Gastrocnemius medialis (tissue), 4 donors: ENCODE measurements at regions not wholly inside any gene's neighbourhood (a gene's known extent, or its start where the extent isn't known, plus 50 kb on each side); places are given as distances from the start of the nearest gene placed in this dataset.

Experiments
- ATAC-seq, 2 donors: fragments of 150-250 bp; one replicate each; pipeline ENCODE4 v1.9.1; 2016
- DNase-seq, 2 donors: peaks; one replicate each; pipeline ENCODE4 v3.0.0-alpha.2; 2019
- H3K27ac ChIP-seq, 4 donors: fragments of 200-600 bp; sonication (generic); 1 replicate in 1 of 4; 2 replicates in 3 of 4; pipeline ENCODE4 v1.5.1; 2016 to 2018; ENCODE audit warnings: mild to moderate bottlenecking in 2 of 4, moderate library complexity in 1 of 4
- H3K27me3 ChIP-seq, 3 donors: fragments of 200-600 bp; sonication (generic) in 2 of 3; 1 replicate in 1 of 3; 2 replicates in 2 of 3; pipeline versions ENCODE4 v1.5.1 to v1.6.0; 2016 to 2019; ENCODE audit warnings: mild to moderate bottlenecking in 1 of 3, moderate library complexity in 1 of 3
- H3K36me3 ChIP-seq, 2 donors: fragments of 200-600 bp; sonication (generic) in 1 of 2; one replicate each; pipeline ENCODE4 v1.5.1; 2017 to 2018
- H3K4me1 ChIP-seq, 2 donors: fragments of 200-600 bp; sonication (generic) in 1 of 2; one replicate each; pipeline ENCODE4 v1.5.1; 2016 to 2017; ENCODE audit warnings: mild to moderate bottlenecking in 2 of 2
- H3K4me3 ChIP-seq, 4 donors: fragments of 200-600 bp; sonication (generic) in 3 of 4; 1 replicate in 1 of 4; 2 replicates in 3 of 4; pipeline ENCODE4 v1.5.1; 2016 to 2019; ENCODE audit warnings: mild to moderate bottlenecking in 2 of 4
- H3K9me3 ChIP-seq, 3 donors: fragments of 200-600 bp; sonication (generic) in 2 of 3; 1 replicate in 1 of 3; 2 replicates in 2 of 3; pipeline ENCODE4 v1.5.1; 2016 to 2019
- POLR2A ChIP-seq, 2 donors: fragments of 450-650 bp; IDR thresholded peaks; one replicate each; pipeline ENCODE4 v1.6.1; 2017; ENCODE audit warnings: antibody characterized with exemption in 2 of 2, mild to moderate bottlenecking in 2 of 2, moderate library complexity in 2 of 2
- in situ Hi-C, 4 donors: fragments of 200-750 bp; cut with MboI; loops; one replicate each; pipeline versions ENCODE4 v1.15.0 to v1.8.0; 2017; ENCODE audit warnings: low sequenced_read_pairs in 4 of 4
- intact Hi-C: fragments of 100-400 bp; cut with DNase I; formaldehyde crosslinking; loops from one replicate; pipeline ENCODE4 v1.15.1; 2023; ENCODE audit warnings: low total_unique reads
- TF ChIP-seq, protein P1 (sequence below), 5 experiments: fragments of 450-650 bp in 3 of 5; fragments of 200-600 bp in 2 of 5; sonication (generic) in 2 of 5; IDR thresholded peaks in 4 of 5; conservative IDR thresholded peaks in 1 of 5; 1 replicate in 4 of 5; 2 replicates in 1 of 5; pipeline ENCODE4 v1.5.1; 2016 to 2019; ENCODE audit warnings: antibody characterized with exemption in 5 of 5, mild to moderate bottlenecking in 3 of 5, moderate library complexity in 3 of 5

DNA sequence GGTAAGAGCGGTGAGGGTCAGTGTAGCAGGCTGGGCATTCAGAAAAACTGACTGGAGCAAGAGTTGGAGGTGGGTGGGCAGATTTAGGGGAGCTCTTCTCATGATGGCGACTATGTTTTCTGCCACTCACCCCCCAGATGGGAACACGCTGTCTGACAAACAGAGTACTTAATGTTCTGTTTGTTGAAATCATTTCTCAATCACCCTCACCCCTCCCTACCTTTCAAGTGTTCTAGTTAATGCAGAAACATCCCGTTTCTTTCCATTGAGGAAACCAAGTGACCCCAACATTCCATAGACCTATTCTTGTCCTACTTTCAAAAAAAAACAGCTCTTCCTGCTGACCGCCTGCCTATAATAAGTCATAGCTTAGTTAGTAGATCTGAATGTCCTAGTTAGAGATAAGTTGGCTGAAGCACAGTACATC lies 132.5 kb upstream of the NEDD9 start:
- intact Hi-C loops = loop anchor here (5.0 kb wide), 1 partner anchor 72 kb away; no protein-coding TSS in a partner anchor
- Histone ChIP-seq H3K4me1 (peaks cover 0 to 23% of the 10 kb centered on the region in 2 donors), H3K36me3 (no peaks in the 10 kb centered on the region), H3K27me3 (no peaks in the 10 kb centered on the region), H3K27ac (peak overlapping the region; percentile 79 to 88 (median 83)), H3K4me3 (no peak overlapping the region), H3K9me3 (no peaks in the 10 kb centered on the region)
- in situ Hi-C loops = no loop called here
- DNase-seq (peak; percentile 16 to 28), ATAC-seq (peak; percentile 85 to 86)
- TF ChIP-seq POLR2A (IDR thresholded peaks at IDR 0.05) = peak; percentile 17 to 38
- TF ChIP-seq, protein P1, sequence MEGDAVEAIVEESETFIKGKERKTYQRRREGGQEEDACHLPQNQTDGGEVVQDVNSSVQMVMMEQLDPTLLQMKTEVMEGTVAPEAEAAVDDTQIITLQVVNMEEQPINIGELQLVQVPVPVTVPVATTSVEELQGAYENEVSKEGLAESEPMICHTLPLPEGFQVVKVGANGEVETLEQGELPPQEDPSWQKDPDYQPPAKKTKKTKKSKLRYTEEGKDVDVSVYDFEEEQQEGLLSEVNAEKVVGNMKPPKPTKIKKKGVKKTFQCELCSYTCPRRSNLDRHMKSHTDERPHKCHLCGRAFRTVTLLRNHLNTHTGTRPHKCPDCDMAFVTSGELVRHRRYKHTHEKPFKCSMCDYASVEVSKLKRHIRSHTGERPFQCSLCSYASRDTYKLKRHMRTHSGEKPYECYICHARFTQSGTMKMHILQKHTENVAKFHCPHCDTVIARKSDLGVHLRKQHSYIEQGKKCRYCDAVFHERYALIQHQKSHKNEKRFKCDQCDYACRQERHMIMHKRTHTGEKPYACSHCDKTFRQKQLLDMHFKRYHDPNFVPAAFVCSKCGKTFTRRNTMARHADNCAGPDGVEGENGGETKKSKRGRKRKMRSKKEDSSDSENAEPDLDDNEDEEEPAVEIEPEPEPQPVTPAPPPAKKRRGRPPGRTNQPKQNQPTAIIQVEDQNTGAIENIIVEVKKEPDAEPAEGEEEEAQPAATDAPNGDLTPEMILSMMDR (IDR thresholded peaks at IDR 0.05 in 4 of 5, conservative IDR thresholded peaks at IDR 0.05 in 1 of 5) = no peak

DNA sequence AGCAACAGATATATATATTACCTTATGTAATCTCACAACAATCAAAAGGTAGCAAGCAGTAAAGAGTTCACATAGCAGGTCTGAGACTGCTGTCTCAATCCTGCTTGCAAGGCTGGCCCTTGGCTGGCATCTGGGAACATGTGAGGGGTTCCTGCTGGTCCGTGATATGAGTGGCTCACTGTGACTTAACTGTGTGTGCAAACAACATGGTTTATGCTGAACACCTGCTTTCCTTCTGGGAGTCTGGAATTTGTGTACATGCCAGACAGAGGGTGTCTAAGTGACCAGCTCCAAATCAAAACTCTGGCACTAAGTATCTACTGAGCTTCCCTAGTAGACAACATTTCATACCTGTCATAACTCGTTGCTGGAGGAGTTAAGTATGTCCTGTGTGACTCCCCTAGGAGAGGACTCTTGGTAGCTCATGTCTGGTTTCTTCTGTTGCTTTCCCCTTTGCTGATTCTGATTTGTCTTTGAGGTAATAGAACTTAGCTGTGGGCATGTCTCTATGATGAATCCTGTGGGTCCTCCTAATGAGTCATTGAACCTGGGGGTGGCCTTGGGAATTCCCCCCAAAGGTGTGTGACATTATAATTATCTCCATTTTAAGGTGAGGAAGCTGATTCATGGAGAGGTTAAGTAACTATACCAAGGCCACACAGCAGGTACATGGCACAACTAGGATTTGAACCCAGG lies 131.6 kb upstream of the NEDD9 start:
- in situ Hi-C loops = no loop called here
- DNase-seq = no peak
- peak overlapping the region; percentile 69 to 84 (median 80) for H3K27ac ChIP-seq

DNA sequence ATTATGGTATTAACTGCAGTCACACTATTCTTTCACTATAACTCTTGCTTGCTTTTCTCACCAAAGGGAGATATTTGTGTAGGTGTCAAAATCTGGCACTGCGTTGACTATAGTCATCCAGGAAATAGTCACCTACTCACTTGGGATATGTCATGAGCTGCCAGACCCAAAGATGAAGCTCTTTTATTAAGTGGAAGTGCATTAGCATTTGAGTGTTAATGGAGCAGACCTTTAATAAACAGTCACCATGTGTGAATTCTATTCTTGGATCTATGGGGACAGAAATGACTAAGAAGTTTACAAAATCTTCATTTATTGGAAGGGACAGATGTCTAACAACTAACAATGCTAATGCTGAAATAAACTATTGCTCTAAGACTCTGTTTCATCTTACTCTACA lies 130.1 kb upstream of the NEDD9 start:
- H3K4me1 ChIP-seq = peaks cover 4 to 27% of the 10 kb centered on the region in 2 donors
- peak overlapping the region in 3 of 4 donors; percentile 4 to 84 (median 10) for H3K27ac ChIP-seq

More for the DNA sequence above, 131.6 kb upstream of the NEDD9 start:
- intact Hi-C loops = no loop called here
- no peaks in the 10 kb centered on the region for H3K27me3 ChIP-seq
- H3K9me3 ChIP-seq = no peaks in the 10 kb centered on the region
- no peak overlapping the region for H3K4me3 ChIP-seq
- no peaks in the 10 kb centered on the region for H3K36me3 ChIP-seq
- H3K4me1 ChIP-seq = peaks cover under 1 to 24% of the 10 kb centered on the region in 2 donors
- no peak for ATAC-seq
- no peak for TF ChIP-seq POLR2A (IDR thresholded peaks at IDR 0.05)
- TF ChIP-seq, protein P1 (IDR thresholded peaks at IDR 0.05 in 4 of 5, conservative IDR thresholded peaks at IDR 0.05 in 1 of 5) = no peak

DNA sequence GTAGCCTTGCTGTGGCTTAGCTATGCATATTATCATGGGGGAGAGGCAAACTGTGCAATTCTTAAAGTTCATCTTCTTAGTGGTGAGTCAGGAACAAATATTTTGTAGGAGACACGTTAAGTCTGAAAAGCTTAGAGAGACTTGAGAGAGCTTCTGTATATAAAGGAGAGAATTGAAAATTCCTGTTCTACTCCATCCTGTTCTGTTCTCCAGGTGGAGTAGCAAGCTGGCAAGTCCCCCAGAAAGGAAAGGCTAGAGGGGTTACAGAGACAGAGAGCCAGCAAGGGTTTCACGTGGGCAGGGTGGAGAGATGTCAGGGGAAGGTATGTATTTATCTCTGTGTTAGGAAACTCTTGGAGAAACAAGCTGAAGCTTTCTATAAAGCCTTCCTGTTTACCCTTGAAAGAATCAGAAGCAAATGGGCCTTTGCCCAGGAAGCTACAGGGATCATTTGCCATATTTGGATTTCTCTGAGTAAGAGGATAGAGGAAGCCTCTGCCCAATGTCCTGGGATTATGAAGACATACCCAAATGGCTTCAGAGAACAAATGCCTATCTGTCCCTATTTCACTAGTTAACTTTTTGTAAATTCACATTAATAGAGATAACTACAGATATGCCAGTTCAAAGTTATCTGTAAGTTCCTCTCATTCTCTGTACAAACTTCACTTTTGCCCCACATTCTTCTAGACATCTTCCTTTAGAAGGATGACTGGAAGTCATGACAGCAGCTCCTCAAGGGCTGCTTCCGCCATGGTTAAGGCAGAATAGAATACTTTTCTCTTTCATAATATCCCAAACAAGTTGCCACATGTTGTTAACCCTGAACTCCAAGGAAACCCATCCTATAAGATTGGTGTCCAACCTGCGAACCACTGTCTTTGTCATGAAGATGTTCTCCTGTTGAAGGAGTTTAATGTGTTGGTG lies 126.7 kb upstream of the NEDD9 start:
- peak overlapping the region; percentile 70 to 84 (median 78) for H3K27ac ChIP-seq
- peaks cover 8 to 10% of the 10 kb centered on the region in 2 donors for H3K4me1 ChIP-seq
- in situ Hi-C loops = no loop called here

More for the DNA sequence above, 130.1 kb upstream of the NEDD9 start:
- DNase-seq = no peak
- no peak for TF ChIP-seq POLR2A (IDR thresholded peaks at IDR 0.05)
- TF ChIP-seq, protein P1 (IDR thresholded peaks at IDR 0.05 in 4 of 5, conservative IDR thresholded peaks at IDR 0.05 in 1 of 5) = no peak
- Histone ChIP-seq H3K36me3 (no peaks in the 10 kb centered on the region), H3K4me3 (no peak overlapping the region), H3K9me3 (no peaks in the 10 kb centered on the region), H3K27me3 (no peaks in the 10 kb centered on the region)
- intact Hi-C loops (no loop called here), in situ Hi-C loops (no loop called here)
- no peak for ATAC-seq

More for the DNA sequence above, 126.7 kb upstream of the NEDD9 start:
- Histone ChIP-seq H3K9me3 (no peaks in the 10 kb centered on the region), H3K36me3 (no peaks in the 10 kb centered on the region), H3K4me3 (no peak overlapping the region), H3K27me3 (no peaks in the 10 kb centered on the region)
- intact Hi-C loops = no loop called here
- ATAC-seq (no peak), DNase-seq (no peak)
- TF ChIP-seq, protein P1 (IDR thresholded peaks at IDR 0.05 in 4 of 5, conservative IDR thresholded peaks at IDR 0.05 in 1 of 5) = no peak
- no peak for TF ChIP-seq POLR2A (IDR thresholded peaks at IDR 0.05)
